Neural cell (in vitro differentiated cells): ENCODE measurements at regions not wholly inside any gene's neighbourhood (a gene's known extent, or its start where the extent isn't known, plus 50 kb on each side); places are given as distances from the start of the nearest gene placed in this dataset.

Experiments
- H2AFZ ChIP-seq: fragments of 200-600, 300-800 bp; sonication (generic), shearing (Covaris generic); 2 replicates; pipeline ENCODE4 v1.6.0; 2014; ENCODE audit warnings: low read depth, mild to moderate bottlenecking, antibody characterized with exemption, low read length, moderate library complexity
- H3F3A ChIP-seq: fragments of 200-600 bp; shearing (Covaris generic); 2 replicates; pipeline ENCODE4 v1.6.1; 2016; ENCODE audit warnings: mild to moderate bottlenecking, moderate library complexity, mixed read lengths, antibody characterized with exemption, low read length; ENCODE audit not compliant: insufficient read depth, poor library complexity, severe bottlenecking
- H3K27ac ChIP-seq: fragments of 200-600, 300-800 bp; sonication (generic), shearing (Covaris generic); 2 replicates; pipeline ENCODE4 v1.5.1; 2014; ENCODE audit warnings: mild to moderate bottlenecking, low read length, moderate library complexity
- H3K27me3 ChIP-seq: fragments of 300-800, 200-600 bp; sonication (generic), shearing (Covaris generic); 2 replicates; pipeline ENCODE4 v1.6.0; 2014; ENCODE audit warnings: mild to moderate bottlenecking, low read depth, low read length, moderate library complexity; ENCODE audit not compliant: insufficient read depth
- H3K36me3 ChIP-seq: fragments of 300-800, 200-600 bp; sonication (generic), shearing (Covaris generic); 2 replicates; pipeline ENCODE4 v1.5.1; 2014; ENCODE audit warnings: mild to moderate bottlenecking, antibody characterized with exemption, low read length, moderate library complexity; ENCODE audit not compliant: insufficient read depth
- H3K4me2 ChIP-seq: fragments of 300-800, 200-600 bp; sonication (generic), shearing (Covaris generic); 2 replicates; pipeline ENCODE4 v1.6.0; 2014; ENCODE audit warnings: mild to moderate bottlenecking, low read length
- H3K4me3 ChIP-seq: fragments of 300-800, 200-600 bp; sonication (generic), shearing (Covaris generic); 2 replicates; pipeline ENCODE4 v1.5.1; 2014; ENCODE audit warnings: mild to moderate bottlenecking, low read length, moderate library complexity
- H3K79me2 ChIP-seq: fragments of 200-600 bp; shearing (Covaris generic); replicated peaks from 2 replicates; pipeline ENCODE4 v1.6.0; 2014; ENCODE audit warnings: mild to moderate bottlenecking, low read length, moderate library complexity; ENCODE audit not compliant: insufficient read depth
- H3K9ac ChIP-seq: fragments of 300-800, 200-600 bp; sonication (generic), shearing (Covaris generic); 2 replicates; pipeline ENCODE4 v1.6.1; 2016; ENCODE audit warnings: mild to moderate bottlenecking, low read length, mixed read lengths
- H3K9me2 ChIP-seq: fragments of 200-600 bp; shearing (Covaris generic); 2 replicates; pipeline ENCODE4 v1.6.1; 2016; ENCODE audit warnings: mild to moderate bottlenecking, low read length, mixed read lengths; ENCODE audit not compliant: insufficient read depth
- H3K9me3 ChIP-seq: fragments of 200-600, 300-800 bp; sonication (generic), shearing (Covaris generic); 2 replicates; pipeline ENCODE4 v1.6.1; 2016; ENCODE audit warnings: mild to moderate bottlenecking, mixed run types, low read length, moderate library complexity, mixed read lengths
- H4K20me1 ChIP-seq: fragments of 200-600 bp; shearing (Covaris generic); 2 replicates; pipeline ENCODE4 v1.6.1; 2016; ENCODE audit warnings: mild to moderate bottlenecking, mixed run types; ENCODE audit not compliant: insufficient read depth
- EP300 ChIP-seq: fragments of 450-650 bp; conservative IDR thresholded peaks from 2 replicates; pipeline ENCODE4 v1.6.1; 2014; ENCODE audit warnings: antibody characterized with exemption, mild to moderate bottlenecking, moderate library complexity; ENCODE audit not compliant: poor library complexity, severe bottlenecking
- EZH2 ChIP-seq: fragments of 200-600, 300-800 bp; shearing (Covaris generic), sonication (generic); IDR thresholded peaks from 2 replicates; pipeline ENCODE4 v1.6.1; 2014; ENCODE audit warnings: antibody characterized with exemption, low read length, borderline replicate concordance, mild to moderate bottlenecking; ENCODE audit not compliant: insufficient read depth, poor library complexity, severe bottlenecking
- MXI1 ChIP-seq: fragments of 450-650 bp; conservative IDR thresholded peaks from 2 replicates; pipeline ENCODE4 v1.6.1; 2014; ENCODE audit warnings: antibody characterized with exemption, mild to moderate bottlenecking; ENCODE audit not compliant: poor library complexity, severe bottlenecking
- POLR2AphosphoS5 ChIP-seq: IDR thresholded peaks from 2 replicates; pipeline ENCODE4 v1.6.1; 2012
- RAD21 ChIP-seq: fragments of 450-650 bp; conservative IDR thresholded peaks from 2 replicates; pipeline ENCODE4 v1.6.1; 2014; ENCODE audit warnings: antibody characterized with exemption, mild to moderate bottlenecking, moderate library complexity
- SMC3 ChIP-seq: fragments of 450-650 bp; conservative IDR thresholded peaks from 2 replicates; pipeline ENCODE4 v1.6.1; 2014; ENCODE audit warnings: antibody characterized with exemption, mild to moderate bottlenecking, moderate library complexity; ENCODE audit not compliant: poor library complexity
- TAF1 ChIP-seq: IDR thresholded peaks from 2 replicates; pipeline ENCODE4 v1.6.1; 2012; ENCODE audit warnings: low read depth
- TF ChIP-seq, protein P1 (sequence below): fragments of 450-650 bp; IDR thresholded peaks from 2 replicates; pipeline ENCODE4 v1.5.1; 2014; ENCODE audit warnings: antibody characterized with exemption, mild to moderate bottlenecking, moderate library complexity; ENCODE audit not compliant: poor library complexity, severe bottlenecking
- TF ChIP-seq, protein P2 (sequence below): IDR thresholded peaks from 2 replicates; pipeline ENCODE4 v1.6.1; 2012; ENCODE audit warnings: borderline replicate concordance

- H3K27me3 ChIP-seq = no peaks in the 10 kb centered on the region
- no peaks in the 10 kb centered on the region for H4K20me1 ChIP-seq
- no peak overlapping the region for H3K4me3 ChIP-seq
- TF ChIP-seq MXI1 = no peak
- TF ChIP-seq, protein P1, sequence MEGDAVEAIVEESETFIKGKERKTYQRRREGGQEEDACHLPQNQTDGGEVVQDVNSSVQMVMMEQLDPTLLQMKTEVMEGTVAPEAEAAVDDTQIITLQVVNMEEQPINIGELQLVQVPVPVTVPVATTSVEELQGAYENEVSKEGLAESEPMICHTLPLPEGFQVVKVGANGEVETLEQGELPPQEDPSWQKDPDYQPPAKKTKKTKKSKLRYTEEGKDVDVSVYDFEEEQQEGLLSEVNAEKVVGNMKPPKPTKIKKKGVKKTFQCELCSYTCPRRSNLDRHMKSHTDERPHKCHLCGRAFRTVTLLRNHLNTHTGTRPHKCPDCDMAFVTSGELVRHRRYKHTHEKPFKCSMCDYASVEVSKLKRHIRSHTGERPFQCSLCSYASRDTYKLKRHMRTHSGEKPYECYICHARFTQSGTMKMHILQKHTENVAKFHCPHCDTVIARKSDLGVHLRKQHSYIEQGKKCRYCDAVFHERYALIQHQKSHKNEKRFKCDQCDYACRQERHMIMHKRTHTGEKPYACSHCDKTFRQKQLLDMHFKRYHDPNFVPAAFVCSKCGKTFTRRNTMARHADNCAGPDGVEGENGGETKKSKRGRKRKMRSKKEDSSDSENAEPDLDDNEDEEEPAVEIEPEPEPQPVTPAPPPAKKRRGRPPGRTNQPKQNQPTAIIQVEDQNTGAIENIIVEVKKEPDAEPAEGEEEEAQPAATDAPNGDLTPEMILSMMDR = no peak
- TF ChIP-seq, protein P2, sequence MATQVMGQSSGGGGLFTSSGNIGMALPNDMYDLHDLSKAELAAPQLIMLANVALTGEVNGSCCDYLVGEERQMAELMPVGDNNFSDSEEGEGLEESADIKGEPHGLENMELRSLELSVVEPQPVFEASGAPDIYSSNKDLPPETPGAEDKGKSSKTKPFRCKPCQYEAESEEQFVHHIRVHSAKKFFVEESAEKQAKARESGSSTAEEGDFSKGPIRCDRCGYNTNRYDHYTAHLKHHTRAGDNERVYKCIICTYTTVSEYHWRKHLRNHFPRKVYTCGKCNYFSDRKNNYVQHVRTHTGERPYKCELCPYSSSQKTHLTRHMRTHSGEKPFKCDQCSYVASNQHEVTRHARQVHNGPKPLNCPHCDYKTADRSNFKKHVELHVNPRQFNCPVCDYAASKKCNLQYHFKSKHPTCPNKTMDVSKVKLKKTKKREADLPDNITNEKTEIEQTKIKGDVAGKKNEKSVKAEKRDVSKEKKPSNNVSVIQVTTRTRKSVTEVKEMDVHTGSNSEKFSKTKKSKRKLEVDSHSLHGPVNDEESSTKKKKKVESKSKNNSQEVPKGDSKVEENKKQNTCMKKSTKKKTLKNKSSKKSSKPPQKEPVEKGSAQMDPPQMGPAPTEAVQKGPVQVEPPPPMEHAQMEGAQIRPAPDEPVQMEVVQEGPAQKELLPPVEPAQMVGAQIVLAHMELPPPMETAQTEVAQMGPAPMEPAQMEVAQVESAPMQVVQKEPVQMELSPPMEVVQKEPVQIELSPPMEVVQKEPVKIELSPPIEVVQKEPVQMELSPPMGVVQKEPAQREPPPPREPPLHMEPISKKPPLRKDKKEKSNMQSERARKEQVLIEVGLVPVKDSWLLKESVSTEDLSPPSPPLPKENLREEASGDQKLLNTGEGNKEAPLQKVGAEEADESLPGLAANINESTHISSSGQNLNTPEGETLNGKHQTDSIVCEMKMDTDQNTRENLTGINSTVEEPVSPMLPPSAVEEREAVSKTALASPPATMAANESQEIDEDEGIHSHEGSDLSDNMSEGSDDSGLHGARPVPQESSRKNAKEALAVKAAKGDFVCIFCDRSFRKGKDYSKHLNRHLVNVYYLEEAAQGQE = no peak
- no peak for TF ChIP-seq RAD21
- TF ChIP-seq SMC3 = no peak
- no peak for TF ChIP-seq EP300
- TF ChIP-seq TAF1 = no peak
- no peak for TF ChIP-seq POLR2AphosphoS5
- TF ChIP-seq EZH2 = no peak
- no peaks in the 10 kb centered on the region for H3K79me2 ChIP-seq
- H3K9me2 ChIP-seq = no peaks in the 10 kb centered on the region
- H2AFZ ChIP-seq = no peak overlapping the region
- no peaks in the 10 kb centered on the region for H3F3A ChIP-seq
- H3K36me3 ChIP-seq = no peaks in the 10 kb centered on the region
- H3K4me2 ChIP-seq = no peak overlapping the region
- H3K9me3 ChIP-seq = peaks cover 4% of the 10 kb centered on the region
- H3K27ac ChIP-seq = no peak overlapping the region
- H3K9ac ChIP-seq = no peak overlapping the region
Observed at GRCh38 chr2:217294818-217295217, 435.0 kb upstream of the TNP1 start.

DNA sequence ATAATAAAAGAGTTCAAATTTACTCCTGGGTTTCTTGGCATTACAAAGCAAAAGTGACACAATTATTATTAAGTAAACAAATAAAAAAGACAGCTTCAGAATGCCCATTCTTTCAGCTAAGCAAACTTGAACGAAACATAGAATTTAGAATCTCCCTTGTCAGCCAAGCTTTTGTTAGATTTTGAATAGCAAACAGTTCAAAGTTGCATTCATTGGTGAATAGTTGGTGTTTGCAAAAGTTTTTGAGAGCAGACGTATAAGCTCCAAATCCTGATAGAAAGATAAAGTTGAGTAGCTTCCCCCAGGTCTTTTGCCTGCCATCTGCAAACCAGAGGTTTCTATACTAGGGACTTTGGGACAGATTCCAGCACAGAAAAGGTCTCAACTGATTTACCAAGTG lies 434.3 kb upstream of the TNP1 start:
- Histone ChIP-seq H3K9me2 (no peaks in the 10 kb centered on the region), H3K9me3 (peaks cover 4% of the 10 kb centered on the region), H3K9ac (no peak overlapping the region), H3K4me2 (no peak overlapping the region), H3K79me2 (no peaks in the 10 kb centered on the region), H3K27me3 (no peaks in the 10 kb centered on the region), H3F3A (no peaks in the 10 kb centered on the region), H3K4me3 (no peak overlapping the region), H4K20me1 (no peaks in the 10 kb centered on the region), H2AFZ (no peak overlapping the region), H3K27ac (no peak overlapping the region), H3K36me3 (no peaks in the 10 kb centered on the region)
- TF ChIP-seq EP300 = no peak
- TF ChIP-seq TAF1 = no peak

- Histone ChIP-seq H3K9ac (no peak overlapping the region), H3K9me2 (no peaks in the 10 kb centered on the region), H3F3A (no peaks in the 10 kb centered on the region), H3K79me2 (no peaks in the 10 kb centered on the region), H3K4me3 (no peak overlapping the region), H3K27ac (no peak overlapping the region), H3K27me3 (no peaks in the 10 kb centered on the region), H3K9me3 (peaks cover 4% of the 10 kb centered on the region), H3K4me2 (no peak overlapping the region), H2AFZ (no peak overlapping the region), H4K20me1 (no peaks in the 10 kb centered on the region), H3K36me3 (no peaks in the 10 kb centered on the region)
- TF ChIP-seq EP300 (no peak), SMC3 (no peak), TAF1 (no peak), RAD21 (no peak), POLR2AphosphoS5 (no peak), EZH2 (no peak), MXI1 (no peak)
- TF ChIP-seq, protein P2 = no peak
- TF ChIP-seq, protein P1 = no peak
Observed at GRCh38 chr2:217293607-217294006, 433.7 kb upstream of the TNP1 start.
